ENCODE measurements at regions not wholly inside any gene's neighbourhood (a gene's known extent, or its start where the extent isn't known, plus 50 kb on each side); places are given as distances from the start of the nearest gene placed in this dataset.

DNA sequence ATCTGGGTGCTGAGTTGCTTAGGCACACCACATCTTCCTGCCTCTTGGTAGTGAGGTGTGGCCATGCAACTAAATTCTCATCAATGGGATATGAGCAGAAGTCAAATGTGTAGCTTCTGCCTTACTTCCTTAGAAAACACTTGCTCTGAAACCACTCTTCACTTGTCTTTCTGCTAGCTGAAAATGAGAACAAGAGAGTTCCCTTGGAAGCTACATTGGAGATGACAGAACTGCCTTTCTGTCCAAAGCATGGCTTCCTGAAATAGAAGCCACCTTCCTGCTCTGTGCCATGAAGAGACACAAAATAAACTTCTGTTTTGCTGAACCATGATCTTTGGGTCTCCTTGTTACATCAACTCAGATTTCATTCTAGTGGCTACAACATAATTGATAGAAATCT is 659.9 kb downstream of the IRS1 start:
- Histone ChIP-seq H3K27me3 (ENCODE audit: control insufficient read depth, insufficient read depth, low read length) (no peaks in the 10 kb centered on the region), H3K4me1 (ENCODE audit: control insufficient read depth in 2 of 3, insufficient read depth in 2 of 3, low read depth in 1 of 3, low read length in 3 of 3) (peaks cover 0 to 2% (median 0%) of the 10 kb centered on the region in 3 donors), H3K9ac (ENCODE audit: low read length in 3 of 3) (no peak overlapping the region), H3K9me3 (ENCODE audit: control insufficient read depth in 2 of 3, insufficient read depth in 1 of 3, low read length in 3 of 3) (no peaks in the 10 kb centered on the region), H3K36me3 (ENCODE audit: control insufficient read depth in 2 of 3, insufficient read depth in 3 of 3, low read length in 3 of 3) (no peaks in the 10 kb centered on the region), H3K27ac (ENCODE audit: low read depth in 2 of 2, low read length in 2 of 2) (no peak overlapping the region), H3K4me3 (ENCODE audit: low read length in 3 of 3) (no peak overlapping the region)
- FAIRE-seq (no peak), DNase-seq (no peak)
- TF ChIP-seq, protein P1, sequence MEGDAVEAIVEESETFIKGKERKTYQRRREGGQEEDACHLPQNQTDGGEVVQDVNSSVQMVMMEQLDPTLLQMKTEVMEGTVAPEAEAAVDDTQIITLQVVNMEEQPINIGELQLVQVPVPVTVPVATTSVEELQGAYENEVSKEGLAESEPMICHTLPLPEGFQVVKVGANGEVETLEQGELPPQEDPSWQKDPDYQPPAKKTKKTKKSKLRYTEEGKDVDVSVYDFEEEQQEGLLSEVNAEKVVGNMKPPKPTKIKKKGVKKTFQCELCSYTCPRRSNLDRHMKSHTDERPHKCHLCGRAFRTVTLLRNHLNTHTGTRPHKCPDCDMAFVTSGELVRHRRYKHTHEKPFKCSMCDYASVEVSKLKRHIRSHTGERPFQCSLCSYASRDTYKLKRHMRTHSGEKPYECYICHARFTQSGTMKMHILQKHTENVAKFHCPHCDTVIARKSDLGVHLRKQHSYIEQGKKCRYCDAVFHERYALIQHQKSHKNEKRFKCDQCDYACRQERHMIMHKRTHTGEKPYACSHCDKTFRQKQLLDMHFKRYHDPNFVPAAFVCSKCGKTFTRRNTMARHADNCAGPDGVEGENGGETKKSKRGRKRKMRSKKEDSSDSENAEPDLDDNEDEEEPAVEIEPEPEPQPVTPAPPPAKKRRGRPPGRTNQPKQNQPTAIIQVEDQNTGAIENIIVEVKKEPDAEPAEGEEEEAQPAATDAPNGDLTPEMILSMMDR (IDR thresholded peaks at IDR 0.05; ENCODE audit: borderline replicate concordance, extremely low read depth, insufficient read depth), result no peak
- intact Hi-C loops (cut with DNase I), result no loop called here

DNA sequence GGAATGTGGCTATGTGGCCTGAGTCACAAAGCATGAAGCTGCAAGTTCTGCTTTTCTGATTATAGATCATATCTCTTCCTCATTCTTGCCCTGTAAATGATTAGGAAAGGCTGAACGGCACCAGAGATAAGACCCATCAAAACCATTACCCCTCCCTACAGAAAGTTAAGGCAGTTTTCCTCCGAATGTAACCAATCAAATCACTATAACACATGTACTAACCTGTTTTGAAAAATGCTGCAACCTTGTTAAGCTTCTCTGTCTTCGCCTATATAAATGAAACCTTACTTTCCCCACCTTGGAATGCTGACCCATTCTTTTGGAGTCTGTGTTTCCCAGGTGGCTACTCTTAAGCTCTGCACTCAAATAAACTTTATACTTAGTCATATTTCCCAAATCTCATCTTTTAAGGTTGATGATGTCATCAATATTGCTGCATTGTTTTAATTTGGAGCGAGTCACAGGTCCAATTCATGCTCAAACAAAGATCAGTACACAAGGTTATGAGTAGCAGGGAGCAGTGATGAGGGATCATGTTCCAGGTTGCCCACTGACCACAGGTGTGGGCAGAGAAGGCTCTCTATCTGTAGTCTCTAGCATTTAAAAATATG is 662.3 kb downstream of the IRS1 start:
- H3K27ac ChIP-seq (ENCODE audit: low read depth in 2 of 2, low read length in 2 of 2), result no peak overlapping the region
- DNase-seq, result peak in 2 of 5 donors; percentile 30 to 40
- H3K9ac ChIP-seq (ENCODE audit: low read length in 3 of 3), result no peak overlapping the region
- intact Hi-C loops (cut with DNase I), result no loop called here
- no peaks in the 10 kb centered on the region for H3K36me3 ChIP-seq (ENCODE audit: control insufficient read depth in 2 of 3, insufficient read depth in 3 of 3, low read length in 3 of 3)
- peaks cover 0 to 2% (median 0%) of the 10 kb centered on the region in 3 donors for H3K4me1 ChIP-seq (ENCODE audit: control insufficient read depth in 2 of 3, insufficient read depth in 2 of 3, low read depth in 1 of 3, low read length in 3 of 3)
- TF ChIP-seq, protein P1 (IDR thresholded peaks at IDR 0.05; ENCODE audit: borderline replicate concordance, extremely low read depth, insufficient read depth), result no peak
- no peaks in the 10 kb centered on the region for H3K9me3 ChIP-seq (ENCODE audit: control insufficient read depth in 2 of 3, insufficient read depth in 1 of 3, low read length in 3 of 3)
- no peaks in the 10 kb centered on the region for H3K27me3 ChIP-seq (ENCODE audit: control insufficient read depth, insufficient read depth, low read length)
- H3K4me3 ChIP-seq (ENCODE audit: low read length in 3 of 3), result no peak overlapping the region
- FAIRE-seq, result no peak

DNA sequence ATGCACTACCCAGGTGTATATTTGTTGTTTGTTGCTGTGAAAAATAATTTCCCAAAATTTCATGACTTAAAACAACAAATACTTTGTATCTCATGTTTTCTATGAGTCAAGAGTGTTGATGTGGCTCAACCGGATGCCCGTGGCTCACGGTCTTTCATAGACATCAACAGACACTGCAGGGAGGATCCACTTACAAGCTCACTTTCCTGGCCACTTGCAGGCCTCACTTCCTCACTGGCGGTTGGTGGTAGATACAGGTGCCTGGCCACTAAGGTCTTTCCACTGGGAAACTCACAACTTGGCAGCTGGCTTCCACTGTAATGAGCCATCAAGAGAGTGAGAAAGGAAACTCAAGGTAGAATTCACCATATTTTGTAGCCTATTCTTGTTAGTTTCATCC is 662.9 kb downstream of the IRS1 start:
- Histone ChIP-seq H3K27me3 (ENCODE audit: control insufficient read depth, insufficient read depth, low read length) (no peaks in the 10 kb centered on the region), H3K4me3 (ENCODE audit: low read length in 3 of 3) (no peak overlapping the region), H3K36me3 (ENCODE audit: control insufficient read depth in 2 of 3, insufficient read depth in 3 of 3, low read length in 3 of 3) (no peaks in the 10 kb centered on the region), H3K9me3 (ENCODE audit: control insufficient read depth in 2 of 3, insufficient read depth in 1 of 3, low read length in 3 of 3) (no peaks in the 10 kb centered on the region), H3K4me1 (ENCODE audit: control insufficient read depth in 2 of 3, insufficient read depth in 2 of 3, low read depth in 1 of 3, low read length in 3 of 3) (peaks cover 0 to 2% (median 0%) of the 10 kb centered on the region in 3 donors), H3K9ac (ENCODE audit: low read length in 3 of 3) (no peak overlapping the region), H3K27ac (ENCODE audit: low read depth in 2 of 2, low read length in 2 of 2) (no peak overlapping the region)
- no peak for DNase-seq
- TF ChIP-seq, protein P1 (IDR thresholded peaks at IDR 0.05; ENCODE audit: borderline replicate concordance, extremely low read depth, insufficient read depth), result no peak
- no peak for FAIRE-seq
- intact Hi-C loops (cut with DNase I), result no loop called here
